ENCODE measurements at regions not wholly inside any gene's neighbourhood (a gene's known extent, or its start where the extent isn't known, plus 50 kb on each side); places are given as distances from the start of the nearest gene placed in this dataset.

- peaks cover 6% of the 10 kb centered on the region for H3K4me1 ChIP-seq
- no peaks in the 10 kb centered on the region; the same call in 1 of the 2 replicates for H3K9me3 ChIP-seq
- no peak for DNase-seq
- TF ChIP-seq CTCF (IDR thresholded peaks at IDR 0.05; ENCODE audit: low read depth, low read length) = no peak
- no peaks in the 10 kb centered on the region for H3K36me3 ChIP-seq
- H3K4me3 ChIP-seq (ENCODE audit: low read depth, low read length) = no peak overlapping the region
- H3K27me3 ChIP-seq = no peaks in the 10 kb centered on the region
Measured at GRCh38 chr14:51538973-51539372, 112.7 kb upstream of the FRMD6 start.

GRCh38 chr14:51539571-51540037 is 112.1 kb upstream of the FRMD6 start:
- Histone ChIP-seq H3K4me1 (peaks cover 2% of the 10 kb centered on the region), H3K9me3 (no peaks in the 10 kb centered on the region; the same call in 1 of the 2 replicates), H3K27me3 (no peaks in the 10 kb centered on the region), H3K36me3 (no peaks in the 10 kb centered on the region), H3K4me3 (ENCODE audit: low read depth, low read length) (no peak overlapping the region)
- no peak for DNase-seq
- TF ChIP-seq CTCF (IDR thresholded peaks at IDR 0.05; ENCODE audit: low read depth, low read length) = no peak

- no peak for TF ChIP-seq CTCF (IDR thresholded peaks at IDR 0.05; ENCODE audit: low read depth, low read length)
- H3K36me3 ChIP-seq = no peaks in the 10 kb centered on the region
- H3K4me3 ChIP-seq (ENCODE audit: low read depth, low read length) = no peak overlapping the region
- peaks cover 7% of the 10 kb centered on the region for H3K4me1 ChIP-seq
- H3K27me3 ChIP-seq = no peaks in the 10 kb centered on the region
- no peaks in the 10 kb centered on the region; the same call in 1 of the 2 replicates for H3K9me3 ChIP-seq
- DNase-seq = no peak
Measured at GRCh38 chr14:51540364-51540763, 111.3 kb upstream of the FRMD6 start.

GRCh38 chr14:51544471-51544870 is 107.2 kb upstream of the FRMD6 start:
- no peak for TF ChIP-seq CTCF (IDR thresholded peaks at IDR 0.05; ENCODE audit: low read depth, low read length)
- no peak overlapping the region for H3K4me3 ChIP-seq (ENCODE audit: low read depth, low read length)

GRCh38 chr14:51544901-51545300 is 106.8 kb upstream of the FRMD6 start:
- peaks cover 33% of the 10 kb centered on the region for H3K4me1 ChIP-seq
- no peaks in the 10 kb centered on the region for H3K36me3 ChIP-seq
- no peak for DNase-seq
- no peak for TF ChIP-seq CTCF (IDR thresholded peaks at IDR 0.05; ENCODE audit: low read depth, low read length)
- no peak overlapping the region for H3K4me3 ChIP-seq (ENCODE audit: low read depth, low read length)
- no peaks in the 10 kb centered on the region for H3K27me3 ChIP-seq
- no peaks in the 10 kb centered on the region for H3K9me3 ChIP-seq

More at GRCh38 chr14:51544471-51544870, 107.2 kb upstream of the FRMD6 start:
- Histone ChIP-seq H3K27me3 (no peaks in the 10 kb centered on the region), H3K9me3 (no peaks in the 10 kb centered on the region), H3K4me1 (peaks cover 33% of the 10 kb centered on the region), H3K36me3 (no peaks in the 10 kb centered on the region)
- no peak for DNase-seq

GRCh38 chr14:51545396-51545795 is 106.3 kb upstream of the FRMD6 start:
- DNase-seq = no peak

More at GRCh38 chr14:51545396-51545795, 106.3 kb upstream of the FRMD6 start:
- H3K36me3 ChIP-seq = no peaks in the 10 kb centered on the region
- peaks cover 33% of the 10 kb centered on the region for H3K4me1 ChIP-seq
- no peaks in the 10 kb centered on the region for H3K9me3 ChIP-seq
- TF ChIP-seq CTCF (IDR thresholded peaks at IDR 0.05; ENCODE audit: low read depth, low read length) = no peak
- no peaks in the 10 kb centered on the region for H3K27me3 ChIP-seq
- H3K4me3 ChIP-seq (ENCODE audit: low read depth, low read length) = no peak overlapping the region

Measured in BE2C (cell line).